ACC112 (cell line): ENCODE measurements at regions not wholly inside any gene's neighbourhood (a gene's known extent, or its start where the extent isn't known, plus 50 kb on each side); places are given as distances from the start of the nearest gene placed in this dataset.

ENCODE experiments used
- H2AFZ ChIP-seq: fragments of 200-600 bp; sonication (generic); one replicate; pipeline ENCODE4 v1.6.0; 2017; ENCODE audit warnings: antibody characterized with exemption, low read length; ENCODE audit not compliant: unreplicated experiment
- H3K27ac ChIP-seq: fragments of 200-600 bp; sonication (generic); 2 replicates; pipeline ENCODE4 v1.5.1; 2014; ENCODE audit warnings: low read depth, mild to moderate bottlenecking, antibody characterized with exemption, low read length, moderate library complexity
- H3K27me3 ChIP-seq: fragments of 200-600 bp; sonication (generic); 2 replicates; pipeline ENCODE4 v1.6.1; 2014; ENCODE audit warnings: mild to moderate bottlenecking, antibody characterized with exemption, low read length, moderate library complexity, mixed read lengths; ENCODE audit not compliant: insufficient read depth
- H3K36me3 ChIP-seq: fragments of 200-600 bp; sonication (generic); 2 replicates; pipeline ENCODE4 v1.6.1; 2016; ENCODE audit warnings: mild to moderate bottlenecking, antibody characterized with exemption, low read length, moderate library complexity, mixed read lengths; ENCODE audit not compliant: insufficient read depth
- H3K4me1 ChIP-seq: fragments of 200-600 bp; sonication (generic); one replicate; pipeline ENCODE4 v1.6.1; 2016; ENCODE audit warnings: low read length, mixed read lengths; ENCODE audit not compliant: insufficient read depth, unreplicated experiment, control insufficient read depth
- H3K4me3 ChIP-seq: fragments of 200-600 bp; sonication (generic); 2 replicates; pipeline ENCODE4 v1.5.1; 2014; ENCODE audit warnings: mild to moderate bottlenecking, low read depth, low read length
- H3K79me2 ChIP-seq: fragments of 200-600 bp; sonication (generic); one replicate; pipeline ENCODE4 v1.6.0; 2016; ENCODE audit warnings: low read length; ENCODE audit not compliant: control insufficient read depth, unreplicated experiment, insufficient read depth

- Histone ChIP-seq H3K79me2 (no peaks in the 10 kb centered on the region), H3K27ac (no peak overlapping the region), H2AFZ (no peak overlapping the region)
Observed at GRCh38 chr2:225340923-225341322, 58.6 kb upstream of the NYAP2 start.

GRCh38 chr2:225337183-225337582, 62.3 kb upstream of the NYAP2 start:
- no peak overlapping the region for H2AFZ ChIP-seq
- H3K36me3 ChIP-seq, result no peaks in the 10 kb centered on the region
- no peaks in the 10 kb centered on the region for H3K79me2 ChIP-seq
- no peak overlapping the region for H3K27ac ChIP-seq
- peaks cover 14% of the 10 kb centered on the region for H3K4me1 ChIP-seq
- peaks cover 5% of the 10 kb centered on the region; the same call in 1 of the 2 replicates for H3K27me3 ChIP-seq
- H3K4me3 ChIP-seq, result no peak overlapping the region

More at GRCh38 chr2:225340923-225341322, 58.6 kb upstream of the NYAP2 start:
- Histone ChIP-seq H3K27me3 (peaks cover 5% of the 10 kb centered on the region; the same call in 1 of the 2 replicates), H3K4me1 (peaks cover 14% of the 10 kb centered on the region), H3K4me3 (no peak overlapping the region), H3K36me3 (no peaks in the 10 kb centered on the region)

GRCh38 chr2:225334514-225334913, 65.0 kb upstream of the NYAP2 start:
- H3K27ac ChIP-seq, result no peak overlapping the region
- H3K4me3 ChIP-seq, result no peak overlapping the region
- H3K36me3 ChIP-seq, result no peaks in the 10 kb centered on the region
- H2AFZ ChIP-seq, result no peak overlapping the region
- H3K27me3 ChIP-seq, result peaks cover 5% of the 10 kb centered on the region; the same call in 1 of the 2 replicates
- H3K79me2 ChIP-seq, result no peaks in the 10 kb centered on the region
- H3K4me1 ChIP-seq, result peaks cover 14% of the 10 kb centered on the region

- Histone ChIP-seq H3K27ac (no peak overlapping the region), H3K79me2 (no peaks in the 10 kb centered on the region), H3K4me1 (peaks cover 7% of the 10 kb centered on the region), H2AFZ (no peak overlapping the region), H3K4me3 (no peak overlapping the region), H3K36me3 (no peaks in the 10 kb centered on the region), H3K27me3 (peaks cover 4% of the 10 kb centered on the region)
Observed at GRCh38 chr2:225328192-225328591, 71.3 kb upstream of the NYAP2 start.

- Histone ChIP-seq H3K36me3 (no peaks in the 10 kb centered on the region), H3K27ac (no peak overlapping the region), H3K79me2 (no peaks in the 10 kb centered on the region), H2AFZ (no peak overlapping the region), H3K4me3 (no peak overlapping the region), H3K27me3 (peaks cover 4% of the 10 kb centered on the region), H3K4me1 (peaks cover 7% of the 10 kb centered on the region)
Observed at GRCh38 chr2:225326969-225327368, 72.5 kb upstream of the NYAP2 start.

GRCh38 chr2:225319872-225320271, 79.6 kb upstream of the NYAP2 start:
- H3K4me3 ChIP-seq, result no peak overlapping the region
- no peaks in the 10 kb centered on the region for H3K79me2 ChIP-seq
- peaks cover 10% of the 10 kb centered on the region for H3K27me3 ChIP-seq
- H2AFZ ChIP-seq, result no peak overlapping the region
- H3K27ac ChIP-seq, result no peak overlapping the region
- no peaks in the 10 kb centered on the region for H3K4me1 ChIP-seq
- H3K36me3 ChIP-seq, result no peaks in the 10 kb centered on the region

- Histone ChIP-seq H3K36me3 (no peaks in the 10 kb centered on the region), H3K27me3 (peaks cover 9% of the 10 kb centered on the region; the same call in 1 of the 2 replicates), H3K4me1 (no peaks in the 10 kb centered on the region), H3K4me3 (no peak overlapping the region), H3K27ac (no peak overlapping the region), H2AFZ (no peak overlapping the region), H3K79me2 (no peaks in the 10 kb centered on the region)
Observed at GRCh38 chr2:225318440-225318839, 81.1 kb upstream of the NYAP2 start.

- Histone ChIP-seq H3K4me1 (no peaks in the 10 kb centered on the region), H3K27ac (no peak overlapping the region), H3K79me2 (no peaks in the 10 kb centered on the region), H3K4me3 (no peak overlapping the region), H3K27me3 (peaks cover 9% of the 10 kb centered on the region; the same call in 1 of the 2 replicates), H3K36me3 (no peaks in the 10 kb centered on the region), H2AFZ (no peak overlapping the region)
Observed at GRCh38 chr2:225317186-225317585, 82.3 kb upstream of the NYAP2 start.

GRCh38 chr2:225310745-225311144, 88.8 kb upstream of the NYAP2 start:
- Histone ChIP-seq H3K27me3 (peaks cover 34% of the 10 kb centered on the region), H2AFZ (no peak overlapping the region), H3K79me2 (no peaks in the 10 kb centered on the region), H3K4me3 (no peak overlapping the region), H3K36me3 (no peaks in the 10 kb centered on the region), H3K27ac (no peak overlapping the region), H3K4me1 (no peaks in the 10 kb centered on the region)

GRCh38 chr2:225309516-225309915, 90.0 kb upstream of the NYAP2 start:
- no peaks in the 10 kb centered on the region for H3K4me1 ChIP-seq
- H3K27ac ChIP-seq, result no peak overlapping the region
- H3K79me2 ChIP-seq, result no peaks in the 10 kb centered on the region
- no peaks in the 10 kb centered on the region for H3K36me3 ChIP-seq
- H2AFZ ChIP-seq, result no peak overlapping the region
- H3K4me3 ChIP-seq, result no peak overlapping the region
- H3K27me3 ChIP-seq, result peaks cover 42% of the 10 kb centered on the region

GRCh38 chr2:225296951-225297350, 102.6 kb upstream of the NYAP2 start:
- no peak overlapping the region for H2AFZ ChIP-seq

More at GRCh38 chr2:225296951-225297350, 102.6 kb upstream of the NYAP2 start:
- H3K4me3 ChIP-seq, result no peak overlapping the region
- no peaks in the 10 kb centered on the region for H3K4me1 ChIP-seq
- no peak overlapping the region for H3K27ac ChIP-seq
- H3K27me3 ChIP-seq, result peaks cover 45% of the 10 kb centered on the region; the same call in 1 of the 2 replicates
- H3K36me3 ChIP-seq, result no peaks in the 10 kb centered on the region
- no peaks in the 10 kb centered on the region for H3K79me2 ChIP-seq
